ENCODE measurements at regions not wholly inside any gene's neighbourhood (a gene's known extent, or its start where the extent isn't known, plus 50 kb on each side); places are given as distances from the start of the nearest gene placed in this dataset.

DNA sequence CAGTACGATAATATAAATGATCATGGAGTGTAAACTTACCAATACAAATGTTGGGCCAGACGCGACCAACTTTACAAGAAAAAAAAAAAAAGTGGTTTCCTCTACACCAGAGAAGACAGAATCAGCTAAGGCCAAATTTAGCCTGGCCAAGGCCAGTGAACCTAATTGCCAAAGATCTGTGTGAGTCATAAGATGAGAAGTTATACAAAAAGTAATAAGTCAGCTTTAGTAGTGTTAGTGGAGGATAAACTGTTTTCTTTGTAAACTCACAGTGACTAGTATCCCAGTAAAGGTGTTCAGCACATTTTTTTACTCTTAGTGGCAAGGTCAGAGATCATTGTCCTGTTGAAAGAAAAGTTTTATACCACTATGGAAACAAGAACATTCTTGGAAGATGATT is 531.4 kb upstream of the TECRL start:
- TF ChIP-seq, protein P1, sequence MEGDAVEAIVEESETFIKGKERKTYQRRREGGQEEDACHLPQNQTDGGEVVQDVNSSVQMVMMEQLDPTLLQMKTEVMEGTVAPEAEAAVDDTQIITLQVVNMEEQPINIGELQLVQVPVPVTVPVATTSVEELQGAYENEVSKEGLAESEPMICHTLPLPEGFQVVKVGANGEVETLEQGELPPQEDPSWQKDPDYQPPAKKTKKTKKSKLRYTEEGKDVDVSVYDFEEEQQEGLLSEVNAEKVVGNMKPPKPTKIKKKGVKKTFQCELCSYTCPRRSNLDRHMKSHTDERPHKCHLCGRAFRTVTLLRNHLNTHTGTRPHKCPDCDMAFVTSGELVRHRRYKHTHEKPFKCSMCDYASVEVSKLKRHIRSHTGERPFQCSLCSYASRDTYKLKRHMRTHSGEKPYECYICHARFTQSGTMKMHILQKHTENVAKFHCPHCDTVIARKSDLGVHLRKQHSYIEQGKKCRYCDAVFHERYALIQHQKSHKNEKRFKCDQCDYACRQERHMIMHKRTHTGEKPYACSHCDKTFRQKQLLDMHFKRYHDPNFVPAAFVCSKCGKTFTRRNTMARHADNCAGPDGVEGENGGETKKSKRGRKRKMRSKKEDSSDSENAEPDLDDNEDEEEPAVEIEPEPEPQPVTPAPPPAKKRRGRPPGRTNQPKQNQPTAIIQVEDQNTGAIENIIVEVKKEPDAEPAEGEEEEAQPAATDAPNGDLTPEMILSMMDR (IDR thresholded peaks at IDR 0.05) = no peak
- no peak for TF ChIP-seq POLR2A (IDR thresholded peaks at IDR 0.05)

Measured in uterus (tissue), 2 donors.